GM19397 (cell line): ENCODE measurements at regions not wholly inside any gene's neighbourhood (a gene's known extent, or its start where the extent isn't known, plus 50 kb on each side); places are given as distances from the start of the nearest gene placed in this dataset.
"Not testable (repeated sequence)": the region's sequence is repeated elsewhere in the genome, so short reads cannot be mapped to it uniquely, and the experiment has no call there.

Experiments
- ATAC-seq: cut with Tn5 transposase; IDR thresholded peaks from one replicate; pipeline ENCODE4 v1.9.1; 2021; ENCODE audit warnings: mild to moderate bottlenecking, moderate library complexity; ENCODE audit not compliant: unreplicated experiment

DNA sequence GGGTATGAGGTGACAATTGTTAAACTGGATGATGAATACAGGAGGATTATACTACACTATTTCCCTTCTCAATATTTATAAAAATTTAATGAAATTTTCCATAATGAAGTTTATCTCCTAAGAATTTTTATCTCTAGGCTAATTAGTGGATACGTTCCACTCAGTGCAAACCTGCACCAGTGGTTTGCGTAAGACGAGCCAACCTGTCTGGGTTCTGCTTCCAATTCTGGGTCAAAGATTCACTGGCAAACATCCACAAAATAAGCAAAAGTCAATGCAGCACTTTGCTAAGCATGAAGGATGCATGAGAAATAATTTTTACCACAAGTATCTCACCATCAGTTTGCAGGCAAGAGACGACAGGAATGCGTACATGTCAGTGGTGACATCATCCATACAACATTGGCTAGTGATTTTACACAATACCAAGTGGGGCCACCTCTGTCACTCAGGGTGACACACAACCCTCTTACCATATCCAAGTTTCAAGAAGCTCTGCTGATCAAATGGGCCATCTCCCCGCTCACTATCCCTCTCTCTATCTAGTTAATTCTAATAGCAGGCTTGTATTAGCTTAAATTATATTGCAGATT lies 51.7 kb downstream of the FAM50B start:
- no peak for ATAC-seq

DNA sequence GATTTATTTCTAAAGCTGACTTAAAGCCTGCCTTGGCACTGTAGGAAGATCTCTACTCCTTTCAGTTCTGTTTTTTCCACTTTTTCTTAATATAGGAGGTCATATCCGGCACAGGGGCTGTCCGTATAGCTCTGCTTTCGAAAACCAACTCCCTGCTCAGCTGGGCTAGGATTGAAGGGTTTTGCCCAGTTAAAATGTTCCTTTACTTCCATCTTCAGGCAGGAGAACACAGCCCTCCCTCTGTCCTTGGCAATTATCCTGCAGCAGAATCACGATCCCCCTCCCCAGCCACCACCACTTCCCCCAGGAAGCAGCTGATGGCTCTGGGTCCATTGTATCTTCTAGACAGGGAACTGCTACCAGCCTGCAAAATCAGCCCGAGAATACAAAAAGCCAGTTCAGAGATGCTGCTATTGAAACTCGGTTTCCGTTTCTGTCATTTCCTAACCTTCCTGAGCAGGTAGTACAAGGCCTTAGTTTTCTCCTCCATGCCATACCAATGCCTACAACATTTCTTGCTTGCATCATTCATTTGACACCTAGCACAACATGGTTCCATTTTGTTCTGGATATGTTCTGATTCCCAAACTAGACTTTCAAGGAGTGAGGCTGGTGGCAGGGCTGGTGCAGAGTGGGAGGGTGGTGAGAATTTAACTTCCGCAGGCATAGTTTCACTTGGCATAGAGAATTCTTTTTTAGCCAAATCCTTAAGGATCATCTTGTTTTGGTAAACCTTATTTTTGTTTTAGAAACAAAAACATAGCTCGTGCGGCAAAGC lies 53.9 kb downstream of the FAM50B start:
- ATAC-seq = no peak

DNA sequence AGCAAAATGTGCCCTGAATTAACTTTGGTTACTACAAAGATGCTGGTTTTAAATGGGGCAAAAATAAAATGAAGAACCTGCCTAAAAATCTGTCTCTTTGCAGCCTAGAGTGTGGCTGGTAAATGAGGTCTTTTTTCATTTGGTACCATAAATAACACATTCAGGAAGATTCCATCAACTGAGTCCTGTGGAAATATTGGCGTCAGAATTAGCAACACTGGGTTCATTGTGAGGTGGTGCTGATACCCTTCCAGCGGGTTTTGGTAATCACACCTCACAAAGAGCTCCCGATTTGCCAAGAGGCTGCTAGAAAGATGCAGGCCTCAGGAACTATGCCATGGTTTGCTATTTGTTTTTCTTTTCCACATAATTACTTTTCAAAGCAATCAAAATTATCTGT lies 55.3 kb downstream of the FAM50B start:
- ATAC-seq = no peak

DNA sequence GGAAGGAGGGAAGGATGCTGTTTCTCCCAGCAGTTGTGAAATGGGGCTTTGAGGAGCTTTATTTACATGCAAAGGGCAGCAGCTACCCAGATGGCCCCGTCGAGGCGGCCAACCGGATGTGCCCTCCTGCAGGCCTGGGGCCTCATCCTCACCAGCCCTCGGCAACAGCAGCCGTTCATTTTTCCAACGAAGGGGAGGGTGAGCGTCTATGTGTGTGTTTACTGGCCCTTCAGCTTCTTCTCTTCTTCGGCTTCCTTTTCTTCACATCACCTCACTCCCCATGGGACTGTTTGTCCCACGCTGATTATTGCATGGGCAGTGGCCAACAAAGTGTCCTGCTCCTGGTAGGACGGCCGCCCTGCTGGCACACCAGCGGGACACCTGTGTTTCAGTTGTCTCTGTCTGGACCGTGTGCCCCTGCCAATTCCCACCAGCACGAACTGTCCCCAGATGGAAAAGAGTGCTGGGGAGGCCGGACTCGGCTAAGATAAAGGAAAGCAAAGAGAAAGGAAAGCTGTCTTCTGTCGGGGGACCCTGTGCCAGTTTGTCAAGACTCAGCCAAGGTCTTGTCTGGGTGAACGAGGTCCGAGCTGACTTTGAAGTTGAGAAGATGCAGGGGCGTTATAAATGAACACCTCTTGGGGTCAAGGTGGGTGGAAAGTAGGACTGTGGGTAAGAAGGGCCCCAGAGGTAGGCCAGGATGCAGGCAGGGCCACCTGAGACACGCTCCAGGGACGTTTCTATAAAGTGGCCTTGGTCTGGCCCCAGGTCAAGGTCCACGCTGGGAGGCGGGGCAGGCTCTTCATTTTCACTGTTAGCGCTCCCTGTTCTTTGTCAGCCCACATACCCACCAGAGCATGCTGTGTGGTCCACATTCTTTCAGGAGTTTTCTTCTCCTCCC lies 57.0 kb downstream of the FAM50B start:
- no peak for ATAC-seq

DNA sequence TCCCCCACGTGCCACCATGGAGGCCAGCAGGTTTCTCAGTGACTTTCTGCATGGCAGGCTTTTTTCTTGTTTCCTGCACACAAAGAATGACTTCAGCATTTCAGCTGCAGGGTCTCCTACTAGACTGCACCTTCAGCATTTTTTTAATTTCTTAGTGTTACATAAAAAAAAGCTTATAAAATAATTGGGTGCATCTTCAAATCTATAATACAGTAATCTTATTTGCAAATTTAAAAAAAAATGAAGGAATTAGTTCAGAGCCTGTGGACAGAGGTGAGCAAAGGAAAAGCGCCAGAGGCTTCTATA lies 57.6 kb downstream of the FAM50B start:
- ATAC-seq = no peak

DNA sequence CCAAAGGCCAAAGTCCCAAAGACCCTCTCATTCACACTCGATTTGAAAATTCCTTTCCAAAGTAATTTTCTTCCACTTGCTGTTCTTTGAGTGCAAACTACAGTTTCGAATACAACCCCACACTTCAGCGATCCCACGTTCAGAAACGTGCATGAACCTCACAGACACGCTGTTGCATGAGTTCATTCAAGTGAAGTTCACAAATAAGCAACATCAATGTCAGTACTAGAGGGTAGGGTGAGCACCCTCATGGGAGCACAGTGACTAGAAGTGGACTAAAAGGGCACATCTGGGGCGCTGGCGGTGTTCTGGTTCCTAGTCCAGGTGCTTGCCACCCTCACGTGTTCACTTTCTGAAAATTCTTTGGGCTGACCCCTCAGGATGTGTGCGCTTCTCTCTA lies 59.0 kb downstream of the FAM50B start:
- ATAC-seq = no peak

DNA sequence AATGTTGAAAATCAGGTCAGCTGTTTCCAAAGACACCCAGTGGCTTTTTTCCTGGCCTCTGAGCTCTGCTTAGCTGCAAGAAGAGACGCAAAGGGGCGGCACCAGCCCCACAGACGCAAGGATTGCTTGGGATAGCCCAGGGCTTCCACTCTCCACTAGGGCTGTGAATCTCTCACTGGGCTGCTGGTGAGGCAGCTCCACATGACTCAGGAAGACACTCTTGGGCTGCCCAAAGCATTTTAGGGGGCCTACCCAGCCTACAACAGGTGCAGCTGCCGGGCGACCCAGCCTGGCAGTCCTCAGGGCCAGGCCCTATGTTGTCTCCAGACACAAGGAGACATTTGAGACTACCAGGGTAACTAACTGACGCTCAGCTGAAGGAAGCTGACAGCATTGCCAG lies 59.8 kb downstream of the FAM50B start:
- ATAC-seq = no peak

DNA sequence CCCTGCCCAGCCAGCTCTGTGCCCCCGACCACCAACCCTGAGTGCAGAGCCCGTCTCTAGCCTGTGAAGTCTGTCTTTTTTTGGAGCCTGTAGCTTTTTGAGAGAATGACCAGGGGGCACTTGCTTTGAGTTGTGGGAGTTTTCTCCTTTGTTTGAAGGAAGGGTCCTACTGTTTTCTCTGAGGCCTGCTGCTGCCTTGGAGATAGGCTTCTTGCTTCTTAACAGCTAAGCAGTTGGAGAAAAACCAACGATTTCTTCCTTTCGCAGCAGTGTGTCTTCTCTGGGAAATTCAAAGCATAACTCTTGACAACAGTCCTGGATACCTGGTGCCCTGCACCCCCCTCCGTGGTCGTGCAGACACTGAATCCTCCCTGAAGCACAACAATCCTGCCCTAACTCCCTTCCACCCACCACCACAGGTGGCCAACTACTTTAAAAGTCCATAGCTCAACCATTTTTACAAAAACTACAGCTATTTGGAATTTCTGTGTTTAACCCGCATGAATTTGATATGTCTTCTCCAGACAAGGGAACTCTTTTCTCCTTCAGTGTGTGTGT lies 61.0 kb downstream of the FAM50B start:
- ATAC-seq = no peak

DNA sequence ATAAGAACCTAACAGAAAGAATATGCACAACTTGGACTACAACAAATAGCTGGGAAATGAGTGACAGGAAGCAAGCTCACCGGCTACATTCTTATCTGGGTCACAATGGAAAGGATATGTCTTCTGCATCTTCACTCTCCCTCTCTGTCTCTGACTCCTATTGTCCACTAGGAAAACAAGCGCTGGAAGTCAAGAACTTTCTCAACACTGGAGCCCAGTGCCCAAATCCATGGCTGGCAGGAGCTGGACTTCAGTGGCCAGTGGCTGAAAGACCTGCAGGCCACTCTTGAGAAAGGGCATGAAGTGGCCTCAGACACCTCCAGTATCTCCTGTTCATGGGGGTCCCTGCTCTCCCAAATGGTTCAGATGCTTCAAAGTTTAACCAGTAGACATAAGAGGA lies 62.0 kb downstream of the FAM50B start:
- no peak for ATAC-seq

DNA sequence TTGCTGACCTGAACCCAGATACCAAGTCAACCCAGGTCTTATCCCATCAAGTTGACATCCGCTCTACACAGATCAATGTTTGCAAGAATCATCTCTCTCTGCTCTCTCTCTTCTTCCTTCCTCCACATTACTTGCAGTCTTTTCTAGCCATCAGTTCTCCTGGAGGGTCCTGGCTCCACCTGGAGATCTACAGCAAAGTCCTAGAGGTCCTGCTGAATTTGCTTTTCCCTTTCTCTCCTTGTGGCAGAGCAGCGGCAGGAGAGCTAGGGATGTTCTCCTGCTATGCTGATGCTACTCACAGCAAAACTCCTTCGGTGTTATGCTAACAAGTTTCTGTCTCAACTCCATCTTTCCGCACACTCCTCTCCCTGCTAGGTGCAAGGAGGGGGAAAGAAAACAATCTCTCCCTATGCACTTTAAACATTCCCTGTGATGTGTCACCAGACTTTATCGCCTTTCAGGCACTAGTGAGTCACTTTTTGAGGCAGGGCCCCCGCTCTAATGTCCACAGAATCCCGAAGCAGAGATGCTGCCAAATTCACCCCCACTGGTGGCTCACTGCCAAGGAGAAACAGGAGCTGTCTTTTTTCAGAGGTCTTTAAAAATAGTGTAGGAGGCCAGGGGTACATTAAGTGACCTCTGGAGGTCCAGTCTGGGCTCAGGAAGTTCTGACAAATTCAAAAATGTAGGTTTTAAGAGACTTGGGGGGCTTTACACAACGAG lies 62.6 kb downstream of the FAM50B start:
- ATAC-seq = no peak

DNA sequence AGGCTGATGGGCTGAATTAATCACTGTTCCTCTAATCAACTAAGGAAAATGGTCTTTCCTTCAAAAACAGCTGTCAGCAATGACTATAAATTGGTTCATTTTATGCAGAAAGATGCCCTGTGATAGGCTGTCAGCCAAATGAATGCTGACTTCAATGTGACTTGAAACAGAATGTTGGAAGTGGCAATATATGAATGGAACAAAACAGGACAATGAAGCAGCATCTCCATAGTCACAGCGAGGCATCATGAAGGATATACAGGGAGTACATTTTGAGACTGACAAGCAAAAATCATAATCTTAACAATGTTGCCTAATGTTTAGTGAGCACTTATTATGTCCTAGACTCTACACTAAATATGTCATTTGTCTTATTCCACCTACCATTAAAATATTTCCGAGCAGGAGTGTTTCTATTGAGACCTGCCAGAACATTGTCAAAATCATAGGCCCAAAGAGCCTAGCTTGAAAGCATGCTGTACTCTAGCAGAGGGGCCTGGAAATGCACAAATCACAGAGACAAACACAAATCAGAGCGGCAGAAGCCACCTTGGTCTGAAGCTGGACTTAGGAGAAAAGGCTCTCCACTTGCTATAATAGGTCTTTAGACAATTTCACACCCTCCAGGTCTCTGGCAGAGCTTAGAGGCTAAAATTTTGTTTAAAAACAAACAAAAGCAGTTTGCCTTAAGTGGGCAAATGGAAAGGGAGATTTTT lies 63.3 kb downstream of the FAM50B start:
- ATAC-seq = no peak

DNA sequence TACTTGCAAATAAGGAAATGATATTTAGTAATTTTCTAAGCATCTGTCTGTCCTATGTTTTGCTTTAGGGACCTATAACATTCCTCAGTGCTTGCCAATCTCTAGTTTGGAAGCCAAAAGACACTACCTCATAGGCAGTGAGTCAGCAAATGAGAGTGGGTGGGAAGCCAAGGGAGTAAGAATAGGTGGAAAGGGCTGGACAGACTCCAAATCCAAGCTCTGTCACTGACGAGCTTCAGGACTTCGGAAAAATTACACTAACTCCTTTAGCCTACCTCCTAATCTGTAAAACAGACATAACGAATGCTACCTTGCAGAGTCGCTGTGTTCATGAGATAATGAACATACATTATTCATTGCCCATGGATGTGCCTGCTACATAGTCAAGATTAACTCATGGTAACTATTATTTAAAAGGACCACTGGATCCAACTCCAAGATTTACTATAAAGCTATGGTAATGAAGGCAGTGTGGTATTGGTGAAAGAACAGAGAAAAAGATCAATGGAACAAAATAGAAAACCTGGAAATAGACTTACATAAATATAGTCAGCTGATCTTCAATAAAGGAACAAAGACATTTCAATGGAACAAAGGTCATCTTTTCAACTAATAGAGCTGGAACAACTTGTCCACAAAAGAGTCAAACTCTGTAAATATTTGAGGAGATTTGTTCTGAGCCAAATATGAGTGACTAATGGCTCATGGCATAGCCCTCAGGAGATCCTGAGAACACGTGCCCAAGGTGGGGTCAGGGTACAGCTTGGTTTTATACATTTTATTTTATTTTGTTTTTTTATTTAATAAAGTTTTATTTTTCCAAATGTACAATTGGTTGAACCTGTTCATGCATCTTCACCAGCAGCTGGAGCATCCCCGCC lies 64.1 kb downstream of the FAM50B start:
- no peak for ATAC-seq

DNA sequence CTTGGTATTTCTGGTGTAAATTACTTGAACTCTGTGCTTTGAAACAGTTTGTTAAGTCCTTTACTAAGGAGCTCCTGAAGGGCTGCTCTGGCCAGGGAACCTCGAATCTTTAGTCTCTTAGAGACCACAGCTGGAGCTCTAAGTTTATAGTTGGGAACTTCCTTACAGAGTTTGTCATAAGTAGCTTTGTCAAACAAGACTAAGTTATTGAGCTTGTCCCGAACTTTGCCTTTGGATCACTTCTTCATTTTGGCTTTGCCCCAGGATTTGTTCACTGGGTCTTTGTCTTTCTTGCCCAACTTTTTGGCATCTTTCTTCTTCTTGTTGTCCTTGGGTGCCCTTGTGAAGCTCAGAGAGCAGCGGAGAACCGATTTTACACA lies 64.8 kb downstream of the FAM50B start:
- no peak for ATAC-seq

DNA sequence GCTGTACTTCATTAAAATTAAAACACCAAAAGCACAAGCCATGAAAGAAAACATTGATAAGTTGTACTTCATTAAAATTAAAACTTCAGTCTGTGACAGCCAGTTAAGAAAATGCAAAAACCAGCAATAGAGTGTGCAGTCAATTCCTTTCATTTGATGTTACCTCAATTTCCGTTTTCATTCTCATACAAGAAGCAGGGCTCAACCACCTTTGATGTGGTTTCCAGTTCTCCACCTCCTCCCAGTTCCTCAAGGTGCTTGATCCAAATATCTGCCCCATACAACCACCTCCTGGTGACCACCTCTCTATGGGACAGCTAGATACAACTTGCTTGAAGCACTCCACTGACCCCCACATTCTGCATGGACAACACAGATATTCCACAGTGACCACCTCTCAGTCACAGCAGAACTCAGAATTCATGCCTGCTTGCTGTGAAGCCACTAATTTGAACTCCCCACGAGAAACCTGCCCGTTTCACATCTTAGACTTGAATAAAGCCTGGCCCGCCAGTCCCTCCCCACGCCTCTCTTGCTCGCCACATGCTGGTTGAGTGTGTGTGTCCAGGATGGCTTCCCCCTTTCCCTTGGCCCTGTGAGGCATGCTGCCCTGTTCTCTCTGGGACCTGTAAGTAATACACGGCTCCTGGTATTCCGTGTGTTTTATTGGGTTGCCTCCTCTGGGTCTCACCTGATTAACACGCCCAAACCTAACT lies 66.1 kb downstream of the FAM50B start:
- ATAC-seq = no peak

DNA sequence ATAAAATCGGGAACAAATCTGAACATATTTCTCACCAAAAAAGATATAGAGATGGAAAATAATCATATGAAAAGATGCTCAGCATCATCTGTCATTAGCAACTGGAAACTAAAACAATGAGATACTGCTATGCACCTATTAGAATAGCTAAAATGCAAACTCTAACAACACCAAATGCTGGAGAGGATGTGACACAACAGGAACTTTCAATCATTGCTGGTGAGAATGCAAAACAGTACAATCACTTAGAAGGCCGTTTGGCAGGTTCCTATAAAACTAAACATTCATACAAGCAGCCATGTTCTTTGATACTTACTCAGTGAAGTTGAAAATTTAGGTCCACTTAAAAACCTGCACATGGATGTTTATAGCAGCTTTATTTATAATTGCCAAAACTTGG lies 67.0 kb downstream of the FAM50B start:
- ATAC-seq = no peak

DNA sequence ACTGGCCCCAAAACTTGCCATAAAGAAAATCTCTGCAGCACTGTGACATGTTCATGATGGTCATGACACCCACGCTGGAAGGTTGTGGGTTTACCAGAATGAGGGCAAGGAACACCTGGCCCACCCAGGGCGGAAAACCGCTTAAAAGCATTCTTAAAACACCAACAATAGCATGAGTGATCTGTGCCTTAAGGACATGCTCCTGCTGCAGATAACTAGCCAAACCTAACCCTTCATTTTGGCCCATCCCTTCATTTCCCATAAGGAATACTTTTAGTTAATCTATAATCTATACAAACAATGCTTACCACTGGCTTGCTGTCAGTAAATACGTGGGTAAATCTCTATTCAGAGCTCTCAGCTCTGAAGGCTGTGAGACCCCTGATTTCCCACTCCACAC lies 67.6 kb downstream of the FAM50B start:
- ATAC-seq = not testable (repeated sequence)

DNA sequence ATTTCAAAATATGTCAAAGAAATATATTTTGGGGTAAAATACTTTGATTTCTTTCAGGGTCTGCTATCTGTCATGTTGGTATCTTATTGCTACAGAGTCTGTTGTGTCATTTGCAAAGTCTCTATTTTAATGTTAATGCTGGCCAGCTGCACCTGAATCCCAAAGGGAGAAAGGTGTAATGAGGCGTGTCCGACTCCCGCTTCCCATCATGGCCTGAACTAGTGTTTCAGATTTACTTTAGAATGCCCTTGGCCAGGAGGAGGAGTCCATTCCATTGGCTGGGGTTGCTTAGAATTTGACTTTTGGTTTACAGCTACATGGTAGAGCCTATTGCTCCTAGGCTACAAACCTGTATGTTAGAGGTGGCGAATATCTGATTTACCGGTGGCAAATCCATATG lies 69.3 kb downstream of the FAM50B start:
- ATAC-seq = no peak

DNA sequence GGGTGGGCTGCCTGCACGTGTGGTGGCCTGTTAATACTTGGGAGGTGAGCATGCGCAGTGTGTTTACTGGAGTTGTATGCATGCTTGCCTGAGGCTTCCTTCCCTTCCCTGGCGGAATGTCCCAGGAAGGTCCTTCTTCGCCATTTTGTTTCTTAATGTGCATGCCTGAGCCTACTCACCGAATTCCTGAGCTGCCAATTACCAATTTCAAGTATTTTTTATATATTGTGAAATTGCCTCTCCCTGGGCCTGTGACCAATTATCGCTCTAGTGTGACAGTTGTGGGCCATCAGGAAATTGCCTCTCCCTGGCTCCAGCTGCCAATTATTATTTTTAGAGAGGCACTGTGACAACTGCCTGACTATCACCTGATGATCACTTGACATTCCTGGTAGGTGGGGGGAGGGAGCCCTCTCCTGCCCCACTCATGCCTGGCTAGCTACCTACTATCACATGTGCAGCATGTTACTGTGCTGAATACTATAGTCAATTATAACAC lies 70.0 kb downstream of the FAM50B start:
- ATAC-seq = no peak

DNA sequence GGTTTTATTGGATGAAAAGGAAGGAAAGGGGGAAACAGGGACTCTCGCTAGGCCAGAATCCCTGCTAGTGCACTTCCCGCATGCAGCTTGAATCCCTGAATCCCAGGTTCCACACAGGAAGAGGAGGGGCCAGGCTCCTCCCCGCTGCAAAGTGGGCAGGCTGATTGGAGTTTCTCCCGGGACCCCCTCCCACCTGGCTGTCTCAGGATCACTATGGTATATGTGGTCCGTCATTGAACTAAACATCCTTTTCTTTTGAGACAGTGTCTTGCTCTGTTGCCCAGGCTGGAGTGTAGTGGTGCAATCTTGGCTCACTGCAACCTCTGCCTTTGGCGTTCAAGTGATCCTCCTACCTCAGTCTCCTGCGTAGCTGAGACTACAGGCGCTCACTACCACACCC lies 70.7 kb downstream of the FAM50B start:
- no peak for ATAC-seq
